Mucosa of rectum (tissue), 2 donors: ENCODE measurements at regions not wholly inside any gene's neighbourhood (a gene's known extent, or its start where the extent isn't known, plus 50 kb on each side); places are given as distances from the start of the nearest gene placed in this dataset.

Experiments used
- H3K27ac ChIP-seq, 2 donors: one replicate each; pipeline ENCODE4 v1.7.0; 2013; ENCODE audit warnings: inconsistent platforms in 2 of 2, low read depth in 2 of 2, low read length in 2 of 2
- H3K27me3 ChIP-seq, 2 donors: one replicate each; pipeline ENCODE4 v1.7.0; 2013; ENCODE audit warnings: low read length in 2 of 2; ENCODE audit not compliant: control insufficient read depth in 2 of 2, insufficient read depth in 2 of 2
- H3K36me3 ChIP-seq, 2 donors: one replicate each; pipeline ENCODE4 v1.7.0; 2013; ENCODE audit warnings: low read length in 2 of 2; ENCODE audit not compliant: control insufficient read depth in 2 of 2, insufficient read depth in 2 of 2
- H3K4me1 ChIP-seq, 2 donors: one replicate each; pipeline ENCODE4 v1.7.0; 2013; ENCODE audit warnings: low read length in 2 of 2, mild to moderate bottlenecking in 1 of 2; ENCODE audit not compliant: control insufficient read depth in 2 of 2, insufficient read depth in 2 of 2
- H3K4me3 ChIP-seq, 2 donors: one replicate each; pipeline ENCODE4 v1.7.0; 2013; ENCODE audit warnings: low read length in 2 of 2
- H3K9ac ChIP-seq, 2 donors: one replicate each; pipeline ENCODE4 v1.7.0; 2013; ENCODE audit warnings: low read length in 2 of 2, low read depth in 1 of 2, mild to moderate bottlenecking in 1 of 2
- H3K9me3 ChIP-seq, 2 donors: one replicate each; pipeline ENCODE4 v1.7.0; 2013; ENCODE audit warnings: low read length in 2 of 2; ENCODE audit not compliant: control insufficient read depth in 2 of 2
- donor health status: healthy.
- donor health status: Normal muscosa, but diverticular disease.

DNA sequence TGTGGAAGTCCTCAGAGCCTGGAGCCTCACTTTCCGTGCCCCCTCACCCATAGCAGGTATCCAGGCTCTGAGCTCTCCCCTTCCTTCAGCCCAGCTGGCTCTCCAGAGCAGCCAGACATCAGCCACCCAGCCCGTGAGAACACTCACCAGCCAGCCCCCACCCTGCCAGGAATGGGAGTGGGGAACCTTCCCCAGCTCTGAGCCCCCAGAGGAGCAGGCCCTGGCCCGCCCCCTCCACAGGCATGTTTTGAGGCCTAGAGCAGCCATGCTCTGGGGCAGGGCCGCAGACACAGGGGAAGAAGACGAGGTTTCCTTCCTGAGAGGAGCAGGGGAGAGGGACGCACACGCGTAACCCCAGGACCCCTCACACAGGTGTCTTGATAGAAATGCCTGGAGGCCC is 70.0 kb upstream of the COL13A1 start:
- no peaks in the 10 kb centered on the region for H3K9me3 ChIP-seq
- H3K27me3 ChIP-seq = no peaks in the 10 kb centered on the region
- no peak overlapping the region for H3K4me3 ChIP-seq
- no peak overlapping the region for H3K27ac ChIP-seq
- H3K9ac ChIP-seq = no peak overlapping the region
- no peaks in the 10 kb centered on the region for H3K36me3 ChIP-seq
- H3K4me1 ChIP-seq = peaks cover 8 to 14% of the 10 kb centered on the region in 2 donors

DNA sequence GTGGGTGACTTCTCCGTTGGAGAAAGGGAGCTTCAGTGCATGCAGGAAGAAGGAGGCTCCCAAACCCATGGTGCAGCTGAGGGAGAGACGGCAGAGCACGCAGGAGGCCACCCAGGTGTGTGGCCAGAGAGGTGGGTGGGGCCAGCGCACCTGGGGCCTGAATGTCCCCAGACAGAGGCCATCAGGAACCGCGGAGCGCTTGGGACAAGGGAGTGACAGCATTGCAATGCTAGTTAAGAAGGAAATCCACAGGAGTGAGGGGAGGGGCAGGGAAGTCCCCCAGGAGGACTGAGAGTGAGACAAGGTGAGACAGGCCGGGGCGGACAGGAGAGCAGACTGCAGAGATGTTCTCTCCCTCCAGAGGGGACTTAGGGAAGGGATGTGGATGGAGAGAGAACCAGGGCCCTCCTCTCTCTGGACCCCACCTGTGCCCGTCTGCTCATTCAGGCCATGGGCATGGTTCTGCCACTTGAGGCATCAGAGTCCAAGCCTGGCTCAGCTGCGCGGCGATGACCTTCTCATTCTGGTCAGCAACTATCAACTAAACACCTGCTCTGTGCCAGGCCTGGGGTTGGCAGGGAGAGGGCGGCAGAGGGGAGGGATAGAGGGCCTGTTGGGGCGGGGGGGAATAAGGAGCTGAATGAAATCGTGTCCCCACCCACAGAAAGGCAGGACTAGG is 69.4 kb upstream of the COL13A1 start:
- H3K27ac ChIP-seq = no peak overlapping the region
- H3K9ac ChIP-seq = no peak overlapping the region
- no peaks in the 10 kb centered on the region for H3K9me3 ChIP-seq
- no peak overlapping the region for H3K4me3 ChIP-seq
- H3K4me1 ChIP-seq = peaks cover 8 to 14% of the 10 kb centered on the region in 2 donors
- H3K27me3 ChIP-seq = no peaks in the 10 kb centered on the region
- no peaks in the 10 kb centered on the region for H3K36me3 ChIP-seq

DNA sequence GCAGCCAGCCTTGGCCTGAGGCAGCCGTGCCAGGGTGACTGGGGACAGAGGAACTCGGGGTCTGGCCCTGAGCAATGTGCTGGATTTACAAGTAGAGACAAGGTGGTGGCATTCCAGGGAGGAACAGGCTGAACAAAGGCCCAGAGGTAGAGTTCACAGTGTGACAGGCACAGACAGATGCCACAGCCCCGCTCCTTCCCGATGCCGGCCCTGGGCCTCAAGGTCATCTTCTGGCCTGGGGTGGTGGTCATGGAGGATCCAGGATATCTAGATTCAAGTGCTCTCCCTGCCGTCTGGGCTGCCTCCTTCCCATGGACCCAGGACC is 68.9 kb upstream of the COL13A1 start:
- H3K4me3 ChIP-seq = no peak overlapping the region
- peaks cover 8 to 14% of the 10 kb centered on the region in 2 donors for H3K4me1 ChIP-seq
- no peak overlapping the region for H3K9ac ChIP-seq
- no peaks in the 10 kb centered on the region for H3K36me3 ChIP-seq
- no peak overlapping the region for H3K27ac ChIP-seq
- H3K27me3 ChIP-seq = no peaks in the 10 kb centered on the region
- H3K9me3 ChIP-seq = no peaks in the 10 kb centered on the region

DNA sequence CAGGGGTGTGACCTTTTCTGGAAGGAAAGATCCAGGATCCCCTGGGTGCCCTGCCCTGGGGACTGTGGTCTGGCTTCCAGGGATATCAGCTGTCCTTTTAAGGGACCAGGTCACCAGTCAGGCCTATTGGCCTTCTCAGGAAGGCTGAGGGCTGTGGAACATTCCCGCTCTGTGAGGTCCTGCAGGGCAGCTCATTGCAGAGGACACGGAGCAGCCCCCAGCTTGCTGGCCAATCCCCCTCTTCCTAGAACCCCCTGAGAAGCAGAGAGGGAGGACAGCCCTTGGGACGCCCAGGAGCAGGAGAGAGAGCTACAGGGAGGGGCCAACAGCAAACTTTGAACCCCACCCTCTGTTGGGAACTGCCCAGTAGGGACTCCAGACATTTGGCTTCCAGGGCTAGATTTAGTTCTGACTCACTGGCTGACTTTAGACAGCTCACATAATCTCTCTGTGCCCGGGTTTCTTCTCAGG is 67.9 kb upstream of the COL13A1 start:
- Histone ChIP-seq H3K9ac (no peak overlapping the region), H3K27ac (no peak overlapping the region), H3K27me3 (no peaks in the 10 kb centered on the region), H3K36me3 (no peaks in the 10 kb centered on the region), H3K4me1 (peaks cover 8 to 14% of the 10 kb centered on the region in 2 donors), H3K4me3 (no peak overlapping the region), H3K9me3 (no peaks in the 10 kb centered on the region)

DNA sequence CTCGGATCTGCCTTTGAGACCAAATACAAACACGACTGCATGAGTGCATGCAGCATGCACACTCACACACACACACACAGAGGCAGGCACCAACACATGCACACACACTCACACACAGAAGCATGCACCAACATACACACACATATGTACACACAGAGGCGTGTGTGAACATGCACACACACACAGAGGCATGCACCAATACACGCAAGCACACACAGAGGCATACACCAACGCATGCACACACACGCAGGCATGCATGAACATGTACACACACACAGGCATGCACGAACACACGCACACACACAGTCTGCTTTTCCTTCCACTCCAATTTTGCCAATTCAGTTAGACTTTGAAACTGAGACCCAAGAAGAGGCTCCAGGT is 67.3 kb upstream of the COL13A1 start:
- Histone ChIP-seq H3K9me3 (no peaks in the 10 kb centered on the region), H3K4me1 (peaks cover 8 to 14% of the 10 kb centered on the region in 2 donors), H3K27me3 (no peaks in the 10 kb centered on the region), H3K4me3 (no peak overlapping the region), H3K36me3 (no peaks in the 10 kb centered on the region), H3K9ac (no peak overlapping the region), H3K27ac (no peak overlapping the region)

DNA sequence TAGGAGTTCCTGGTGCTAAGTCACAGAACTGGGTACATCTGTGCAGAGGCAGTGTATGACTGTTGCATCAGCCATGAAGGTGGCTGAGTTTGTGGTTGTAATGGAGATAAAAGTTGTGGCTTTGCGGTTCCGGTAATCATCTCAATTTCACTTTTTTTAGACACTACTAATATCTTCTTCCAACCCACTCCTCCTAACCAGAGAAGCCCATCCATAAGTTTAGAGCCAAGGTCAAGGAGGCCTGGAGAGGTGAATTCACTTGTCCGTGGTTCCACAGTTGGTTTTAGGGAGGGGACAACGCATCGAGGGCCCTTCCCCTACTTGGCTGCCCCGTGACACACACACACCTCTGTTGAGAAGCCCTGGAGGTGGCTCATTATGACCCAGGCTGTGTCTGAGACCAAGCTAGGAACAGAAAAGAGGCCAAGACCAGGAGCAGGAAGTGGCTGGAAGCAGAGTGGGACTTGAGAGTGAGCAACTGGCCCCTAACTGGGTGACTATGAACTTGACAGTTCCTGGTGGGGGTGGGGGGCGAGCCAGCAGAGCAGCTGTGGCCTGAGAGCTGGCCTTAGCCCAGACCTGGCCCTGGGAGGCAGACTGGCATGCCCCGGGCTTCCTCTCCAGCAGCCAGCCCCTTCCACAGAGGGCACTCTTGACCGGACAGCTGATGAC is 66.8 kb upstream of the COL13A1 start:
- Histone ChIP-seq H3K27me3 (no peaks in the 10 kb centered on the region), H3K36me3 (no peaks in the 10 kb centered on the region), H3K9me3 (no peaks in the 10 kb centered on the region), H3K4me1 (peaks cover 8 to 14% of the 10 kb centered on the region in 2 donors), H3K4me3 (no peak overlapping the region), H3K27ac (no peak overlapping the region), H3K9ac (no peak overlapping the region)

DNA sequence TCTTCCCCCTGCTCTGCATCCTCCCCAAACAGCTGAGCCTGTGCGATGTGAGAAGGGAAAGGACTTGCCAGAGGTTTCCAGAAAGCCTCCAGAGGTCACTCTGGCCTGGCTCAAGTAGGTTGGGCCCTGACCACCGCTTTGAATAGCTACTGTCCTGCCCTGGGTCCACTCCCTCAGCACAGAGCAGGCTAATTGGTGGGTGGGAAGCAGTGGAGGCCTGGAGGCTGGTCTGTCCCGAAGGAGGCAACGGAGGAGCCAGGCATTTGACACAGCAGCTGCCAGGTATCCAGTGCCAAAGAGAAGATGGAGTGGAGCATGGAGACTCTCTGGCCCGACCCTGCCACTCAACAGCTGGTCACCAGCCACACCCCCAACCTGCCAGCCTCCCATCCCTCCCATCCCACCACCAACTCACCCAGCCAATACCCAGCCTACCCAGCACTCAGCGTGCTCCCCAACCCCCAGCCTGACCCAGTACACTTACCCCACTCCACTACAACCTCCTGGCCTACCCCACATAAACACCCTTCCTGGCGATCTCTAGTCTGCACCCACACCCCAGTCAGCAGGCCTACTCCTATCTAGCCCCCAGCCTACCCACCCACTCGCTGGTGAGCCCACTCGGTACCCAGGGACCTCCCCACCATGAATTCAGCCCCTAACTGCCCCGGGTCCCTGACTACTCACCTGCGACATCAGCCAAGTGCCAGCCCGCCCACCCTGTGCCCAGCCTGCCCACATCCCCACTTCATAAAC is 64.6 kb upstream of the COL13A1 start:
- no peak overlapping the region for H3K4me3 ChIP-seq
- peaks cover 6 to 9% of the 10 kb centered on the region in 2 donors for H3K4me1 ChIP-seq
- no peak overlapping the region for H3K27ac ChIP-seq
- no peaks in the 10 kb centered on the region for H3K9me3 ChIP-seq
- H3K9ac ChIP-seq = no peak overlapping the region
- no peaks in the 10 kb centered on the region for H3K36me3 ChIP-seq
- H3K27me3 ChIP-seq = no peaks in the 10 kb centered on the region

DNA sequence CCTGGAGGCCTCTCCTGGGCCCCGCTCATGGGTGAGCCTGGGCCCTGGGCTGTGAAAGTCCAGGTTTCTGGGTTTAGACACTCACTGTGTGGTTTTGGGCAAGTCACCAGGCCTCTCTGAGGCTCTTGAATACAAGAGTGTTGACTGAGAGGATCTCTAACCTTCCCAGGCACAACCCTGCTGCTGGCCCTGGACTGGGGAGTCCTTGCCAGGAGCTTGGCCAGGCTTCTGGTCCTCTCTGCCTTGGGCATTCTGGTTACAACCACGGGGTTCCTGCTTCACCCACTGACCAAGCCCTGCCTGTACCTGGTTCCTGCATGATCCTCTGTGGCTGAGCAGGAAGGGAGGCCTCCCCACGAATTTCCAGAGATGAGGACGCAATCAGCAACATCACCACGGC is 63.6 kb upstream of the COL13A1 start:
- Histone ChIP-seq H3K9me3 (no peaks in the 10 kb centered on the region), H3K4me1 (peaks cover 6 to 9% of the 10 kb centered on the region in 2 donors), H3K36me3 (no peaks in the 10 kb centered on the region)

DNA sequence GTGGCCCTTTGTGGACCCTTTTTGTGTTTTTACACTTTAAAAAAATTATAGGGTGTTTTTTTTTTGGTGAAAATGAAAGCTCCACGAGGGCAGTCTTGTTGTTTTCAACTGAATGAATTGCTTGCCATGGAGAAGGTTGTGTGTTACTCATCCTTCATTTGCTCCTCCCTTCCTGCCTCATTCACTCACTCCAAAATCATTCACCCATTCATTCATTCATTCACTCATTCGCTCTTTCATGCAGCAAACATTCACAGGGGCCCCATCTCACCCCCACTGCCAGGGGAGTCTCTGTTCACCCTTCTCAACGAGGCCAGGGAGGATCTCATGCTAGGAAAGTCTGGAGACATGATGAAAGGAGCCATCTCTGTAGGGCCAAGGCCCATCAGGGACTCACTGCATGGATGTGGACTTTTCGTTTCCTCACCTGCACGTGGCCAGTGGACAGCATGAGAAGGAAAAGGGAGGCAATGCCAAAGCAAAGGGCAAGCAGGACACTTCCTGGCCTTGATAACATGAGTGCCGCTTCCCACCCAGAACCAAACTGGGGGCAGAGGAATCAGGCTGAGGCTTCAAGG is 62.8 kb upstream of the COL13A1 start:
- H3K36me3 ChIP-seq = no peaks in the 10 kb centered on the region
- H3K4me3 ChIP-seq = no peak overlapping the region
- H3K4me1 ChIP-seq = peaks cover 6% of the 10 kb centered on the region in 2 donors
- H3K27ac ChIP-seq = no peak overlapping the region
- no peaks in the 10 kb centered on the region for H3K9me3 ChIP-seq
- H3K9ac ChIP-seq = no peak overlapping the region
- no peaks in the 10 kb centered on the region for H3K27me3 ChIP-seq

More for the DNA sequence above, 63.6 kb upstream of the COL13A1 start:
- Histone ChIP-seq H3K4me3 (no peak overlapping the region), H3K27ac (no peak overlapping the region), H3K9ac (no peak overlapping the region), H3K27me3 (no peaks in the 10 kb centered on the region)

DNA sequence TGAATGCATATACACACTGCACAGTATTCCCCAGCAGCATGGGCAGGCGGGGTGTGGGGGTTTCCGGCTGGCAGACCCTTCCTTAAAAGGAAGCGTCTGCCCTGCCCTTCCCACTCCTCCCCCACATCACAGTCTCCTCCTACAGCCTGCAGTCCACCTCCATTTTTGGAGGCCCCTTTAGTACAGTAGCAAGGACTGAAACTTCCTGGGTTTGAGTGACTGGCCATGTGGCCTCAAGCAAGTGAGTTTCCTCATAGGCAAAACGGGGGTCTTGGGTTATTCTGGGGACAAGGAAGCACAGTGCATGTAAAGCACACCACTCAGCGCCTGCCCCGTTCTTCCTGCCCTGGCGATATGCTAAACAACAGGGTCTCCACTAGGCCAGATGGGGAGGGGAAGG is 62.1 kb upstream of the COL13A1 start:
- no peak overlapping the region for H3K27ac ChIP-seq
- no peak overlapping the region for H3K9ac ChIP-seq
- H3K27me3 ChIP-seq = no peaks in the 10 kb centered on the region
- peaks cover 0 to under 1% of the 10 kb centered on the region in 2 donors for H3K4me1 ChIP-seq
- H3K4me3 ChIP-seq = no peak overlapping the region
- no peaks in the 10 kb centered on the region for H3K9me3 ChIP-seq
- no peaks in the 10 kb centered on the region for H3K36me3 ChIP-seq
